Ishikawa (cell line): ENCODE measurements at regions not wholly inside any gene's neighbourhood (a gene's known extent, or its start where the extent isn't known, plus 50 kb on each side); places are given as distances from the start of the nearest gene placed in this dataset.

Experiments used
- CEBPB ChIP-seq: IDR thresholded peaks from 2 replicates; pipeline ENCODE4 v1.6.1; 2012
- CREB1 ChIP-seq: IDR thresholded peaks from 2 replicates; pipeline ENCODE4 v1.6.1; 2012; ENCODE audit warnings: low read depth
- EP300 ChIP-seq: IDR thresholded peaks from 2 replicates; pipeline ENCODE4 v1.6.1; 2012; ENCODE audit warnings: borderline replicate concordance
- NFIC ChIP-seq: IDR thresholded peaks from 2 replicates; pipeline ENCODE4 v1.6.1; 2012
- RAD21 ChIP-seq: IDR thresholded peaks from 2 replicates; pipeline ENCODE4 v1.6.1; 2012; ENCODE audit warnings: low read depth
- TAF1 ChIP-seq: IDR thresholded peaks from 2 replicates; pipeline ENCODE4 v1.6.1; 2012; ENCODE audit warnings: low read depth, mild to moderate bottlenecking
- TCF12 ChIP-seq: IDR thresholded peaks from 2 replicates; pipeline ENCODE4 v1.6.1; 2012; ENCODE audit warnings: low read depth
- TEAD4 ChIP-seq: IDR thresholded peaks from 2 replicates; pipeline ENCODE4 v1.6.1; 2012
- YY1 ChIP-seq: IDR thresholded peaks from 2 replicates; pipeline ENCODE4 v1.6.1; 2012; ENCODE audit warnings: low read depth
- ZBTB7A ChIP-seq: IDR thresholded peaks from 2 replicates; pipeline ENCODE4 v1.6.1; 2012; ENCODE audit warnings: low read depth
- TF ChIP-seq, protein P1 (sequence below): IDR thresholded peaks from 2 replicates; pipeline ENCODE4 v1.6.1; 2012
- TF ChIP-seq, protein P2 (sequence below): IDR thresholded peaks from 2 replicates; pipeline ENCODE4 v1.6.1; 2012

DNA sequence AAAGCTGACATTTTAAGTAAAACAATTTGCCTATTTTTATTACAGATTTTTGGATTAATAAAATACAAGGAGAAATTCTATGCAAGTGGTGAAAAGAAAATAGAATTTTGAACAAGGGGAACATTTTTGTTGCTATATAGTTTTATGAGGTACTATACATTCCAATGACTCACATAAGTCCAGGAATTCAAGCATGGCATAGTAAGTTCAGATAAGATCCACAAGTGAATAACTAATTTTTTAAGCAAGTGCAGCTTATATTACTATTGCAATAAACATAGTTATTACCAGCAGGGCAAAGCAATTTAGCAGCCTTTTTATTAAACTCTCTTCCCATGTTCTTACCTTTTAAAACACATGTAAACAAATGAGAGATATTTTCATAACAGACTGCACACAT is 1123.5 kb upstream of the LRRN3 start:
- TF ChIP-seq EP300 (no peak), TCF12 (no peak), RAD21 (no peak), YY1 (no peak), CEBPB (no peak), TEAD4 (no peak), CREB1 (no peak), NFIC (no peak), ZBTB7A (no peak), TAF1 (no peak)
- TF ChIP-seq, protein P1, sequence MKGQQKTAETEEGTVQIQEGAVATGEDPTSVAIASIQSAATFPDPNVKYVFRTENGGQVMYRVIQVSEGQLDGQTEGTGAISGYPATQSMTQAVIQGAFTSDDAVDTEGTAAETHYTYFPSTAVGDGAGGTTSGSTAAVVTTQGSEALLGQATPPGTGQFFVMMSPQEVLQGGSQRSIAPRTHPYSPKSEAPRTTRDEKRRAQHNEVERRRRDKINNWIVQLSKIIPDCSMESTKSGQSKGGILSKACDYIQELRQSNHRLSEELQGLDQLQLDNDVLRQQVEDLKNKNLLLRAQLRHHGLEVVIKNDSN: no peak
- TF ChIP-seq, protein P2, sequence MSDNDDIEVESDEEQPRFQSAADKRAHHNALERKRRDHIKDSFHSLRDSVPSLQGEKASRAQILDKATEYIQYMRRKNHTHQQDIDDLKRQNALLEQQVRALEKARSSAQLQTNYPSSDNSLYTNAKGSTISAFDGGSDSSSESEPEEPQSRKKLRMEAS: no peak
